ENCODE measurements at regions not wholly inside any gene's neighbourhood (a gene's known extent, or its start where the extent isn't known, plus 50 kb on each side); places are given as distances from the start of the nearest gene placed in this dataset.

GRCh38 chr9:86602715-86603114, 248.5 kb upstream of the TUT7 start:
- TF ChIP-seq CTCF (IDR thresholded peaks at IDR 0.05; ENCODE audit: low read depth, low read length): no peak
- Histone ChIP-seq H3K4me3 (no peak overlapping the region), H3K36me3 (no peaks in the 10 kb centered on the region), H3K9me3 (ENCODE audit: low read depth) (no peaks in the 10 kb centered on the region), H3K4me1 (ENCODE audit: low read depth) (peaks cover 18% of the 10 kb centered on the region), H3K27ac (no peak overlapping the region), H3K27me3 (no peaks in the 10 kb centered on the region)
- no peak for DNase-seq (ENCODE audit: low read depth in 1 of 2, low spot score in 1 of 2)

GRCh38 chr9:86601697-86602096, 247.5 kb upstream of the TUT7 start:
- H3K27ac ChIP-seq: peak overlapping the region; percentile 34
- no peak for DNase-seq (ENCODE audit: low read depth in 1 of 2, low spot score in 1 of 2)
- TF ChIP-seq CTCF (IDR thresholded peaks at IDR 0.05; ENCODE audit: low read depth, low read length): no peak
- no peak overlapping the region for H3K4me3 ChIP-seq
- peaks cover 18% of the 10 kb centered on the region for H3K4me1 ChIP-seq (ENCODE audit: low read depth)
- no peaks in the 10 kb centered on the region for H3K9me3 ChIP-seq (ENCODE audit: low read depth)
- no peaks in the 10 kb centered on the region for H3K36me3 ChIP-seq
- no peaks in the 10 kb centered on the region for H3K27me3 ChIP-seq

GRCh38 chr9:86600977-86601376, 246.8 kb upstream of the TUT7 start:
- Histone ChIP-seq H3K36me3 (no peaks in the 10 kb centered on the region), H3K4me1 (ENCODE audit: low read depth) (peaks cover 18% of the 10 kb centered on the region), H3K9me3 (ENCODE audit: low read depth) (no peaks in the 10 kb centered on the region), H3K27me3 (no peaks in the 10 kb centered on the region), H3K4me3 (no peak overlapping the region), H3K27ac (no peak overlapping the region)
- DNase-seq (ENCODE audit: low read depth in 1 of 2, low spot score in 1 of 2): no peak
- TF ChIP-seq CTCF (IDR thresholded peaks at IDR 0.05; ENCODE audit: low read depth, low read length): no peak

GRCh38 chr9:86600291-86600690, 246.1 kb upstream of the TUT7 start:
- peaks cover 18% of the 10 kb centered on the region for H3K4me1 ChIP-seq (ENCODE audit: low read depth)
- H3K27ac ChIP-seq: no peak overlapping the region
- DNase-seq (ENCODE audit: low read depth in 1 of 2, low spot score in 1 of 2): peak in 1 of 2 donors; percentile 18
- no peaks in the 10 kb centered on the region for H3K27me3 ChIP-seq
- no peaks in the 10 kb centered on the region for H3K36me3 ChIP-seq
- H3K4me3 ChIP-seq: no peak overlapping the region
- H3K9me3 ChIP-seq (ENCODE audit: low read depth): no peaks in the 10 kb centered on the region
- TF ChIP-seq CTCF (IDR thresholded peaks at IDR 0.05; ENCODE audit: low read depth, low read length): no peak

GRCh38 chr9:86599561-86599960, 245.4 kb upstream of the TUT7 start:
- TF ChIP-seq CTCF (IDR thresholded peaks at IDR 0.05; ENCODE audit: low read depth, low read length): no peak
- Histone ChIP-seq H3K27ac (no peak overlapping the region), H3K27me3 (no peaks in the 10 kb centered on the region), H3K36me3 (no peaks in the 10 kb centered on the region), H3K4me1 (ENCODE audit: low read depth) (peaks cover 18% of the 10 kb centered on the region), H3K4me3 (no peak overlapping the region), H3K9me3 (ENCODE audit: low read depth) (no peaks in the 10 kb centered on the region)
- no peak for DNase-seq (ENCODE audit: low read depth in 1 of 2, low spot score in 1 of 2)
